GM06990 (cell line): ENCODE measurements at regions not wholly inside any gene's neighbourhood (a gene's known extent, or its start where the extent isn't known, plus 50 kb on each side); places are given as distances from the start of the nearest gene placed in this dataset.

ENCODE experiments used
- DNase-seq: peaks from one replicate; pipeline ENCODE4 v3.0.0-alpha.2; 2011; ENCODE audit not compliant: insufficient read length; ENCODE audit errors: extremely low read depth
- H3K27me3 ChIP-seq: replicated peaks from 2 replicates; pipeline ENCODE4 v1.6.0; 2011; ENCODE audit warnings: low read length; ENCODE audit not compliant: control insufficient read depth, insufficient read depth
- H3K36me3 ChIP-seq: 2 replicates; pipeline ENCODE4 v1.5.1; 2011; ENCODE audit warnings: low read length; ENCODE audit not compliant: control insufficient read depth, insufficient read depth
- H3K4me3 ChIP-seq: replicated peaks from 2 replicates; pipeline ENCODE4 v1.5.1; 2011; ENCODE audit warnings: low read depth, mild to moderate bottlenecking, control low read depth, low read length
- CTCF ChIP-seq: IDR thresholded peaks from 2 replicates; pipeline ENCODE4 v1.5.1; 2011; ENCODE audit warnings: low read length, control low read depth, mild to moderate bottlenecking, inconsistent platforms; ENCODE audit not compliant: insufficient read depth, poor library complexity, severe bottlenecking

GRCh38 chr2:206845877-206846276 is 80.5 kb downstream of the FASTKD2 start:
- no peak for TF ChIP-seq CTCF
- no peak for DNase-seq
- Histone ChIP-seq H3K27me3 (no peaks in the 10 kb centered on the region), H3K36me3 (no peaks in the 10 kb centered on the region), H3K4me3 (no peak overlapping the region)

GRCh38 chr2:206846331-206846730 is 80.9 kb downstream of the FASTKD2 start:
- DNase-seq = no peak
- TF ChIP-seq CTCF = no peak
- Histone ChIP-seq H3K4me3 (no peak overlapping the region), H3K36me3 (no peaks in the 10 kb centered on the region), H3K27me3 (no peaks in the 10 kb centered on the region)

GRCh38 chr2:206846981-206847834 is 81.8 kb downstream of the FASTKD2 start:
- H3K4me3 ChIP-seq = no peak overlapping the region
- no peak for DNase-seq
- no peak for TF ChIP-seq CTCF

GRCh38 chr2:206850369-206850768 is 85.0 kb downstream of the FASTKD2 start:
- Histone ChIP-seq H3K27me3 (no peaks in the 10 kb centered on the region), H3K36me3 (no peaks in the 10 kb centered on the region), H3K4me3 (no peak overlapping the region)
- no peak for DNase-seq
- no peak for TF ChIP-seq CTCF

More at GRCh38 chr2:206846981-206847834, 81.8 kb downstream of the FASTKD2 start:
- no peaks in the 10 kb centered on the region for H3K27me3 ChIP-seq
- H3K36me3 ChIP-seq = no peaks in the 10 kb centered on the region

- no peak for TF ChIP-seq CTCF
- Histone ChIP-seq H3K4me3 (no peak overlapping the region), H3K36me3 (no peaks in the 10 kb centered on the region), H3K27me3 (no peaks in the 10 kb centered on the region)
- no peak for DNase-seq
These were observed 86.1 kb downstream of the FASTKD2 start for GRCh38 chr2:206851521-206851920.
